NCI-H526 (cell line): ENCODE measurements at regions not wholly inside any gene's neighbourhood (a gene's known extent, or its start where the extent isn't known, plus 50 kb on each side); places are given as distances from the start of the nearest gene placed in this dataset.
A peak's percentile ranks its signal among the peaks of the same experiment; 100 is the strongest.

Experiments
- DNase-seq, 2 experiments: peaks; one replicate each; lab custom pipeline; 2025; lab: John Stamatoyannopoulos, UW

DNA sequence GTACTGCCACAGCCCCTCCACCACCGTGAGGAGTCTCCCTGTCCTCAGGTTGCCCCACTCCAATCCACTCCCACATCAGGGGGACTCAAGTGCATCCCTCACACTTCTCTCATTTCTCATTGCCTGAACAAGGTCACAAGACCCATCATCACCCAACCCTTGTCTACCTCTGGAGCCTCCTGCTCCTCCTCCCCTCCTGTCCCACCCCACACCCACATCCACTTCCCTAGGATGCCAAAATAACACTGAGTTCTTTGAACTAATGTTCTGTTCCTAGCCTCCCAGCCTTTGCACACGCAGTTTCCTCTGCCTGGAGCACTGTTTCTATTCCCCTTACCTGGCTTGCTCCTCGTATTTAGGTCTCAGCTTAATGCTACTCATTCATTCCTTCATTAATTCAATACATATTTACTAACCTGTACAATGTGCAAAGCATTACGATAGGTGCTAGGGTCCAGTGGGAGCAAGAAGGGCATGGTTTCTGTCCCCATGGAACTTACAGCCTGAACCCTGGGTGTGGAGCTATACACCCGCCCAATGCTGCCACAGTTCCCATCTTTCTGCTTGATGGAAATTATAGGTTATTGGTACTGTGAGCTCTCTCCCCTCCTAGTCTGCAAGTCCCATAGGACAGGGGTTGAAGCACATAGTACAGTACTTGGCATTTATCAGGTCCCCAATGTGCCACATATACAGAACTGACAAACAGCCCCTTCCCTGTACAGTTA lies 96.1 kb upstream of the GRIK3 start:
- DNase-seq: no peak

- DNase-seq: no peak
These were observed 97.0 kb upstream of the GRIK3 start for GRCh38 chr1:37131281-37131680.

GRCh38 chr1:37133276-37134145 lies 99.2 kb upstream of the GRIK3 start:
- no peak for DNase-seq

DNA sequence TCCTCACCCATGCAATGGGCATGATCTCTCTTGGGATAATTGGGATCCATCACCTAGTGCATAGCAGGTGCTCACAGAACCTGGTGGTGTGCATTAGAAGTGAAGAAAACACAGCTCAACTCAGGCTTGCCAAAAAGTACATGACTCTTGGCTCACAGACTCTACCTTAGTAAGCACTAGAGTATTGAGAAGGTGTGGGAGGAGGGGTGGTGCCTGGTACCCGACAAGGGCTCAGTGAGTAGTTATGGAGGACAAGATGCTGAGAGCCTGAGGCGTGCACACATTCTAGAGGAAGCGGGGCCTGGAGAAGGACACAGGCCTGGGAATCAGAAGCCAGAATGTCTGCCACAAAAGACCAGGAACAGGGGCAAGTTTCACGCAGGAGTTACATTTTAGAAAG lies 100.3 kb upstream of the GRIK3 start:
- no peak for DNase-seq

DNA sequence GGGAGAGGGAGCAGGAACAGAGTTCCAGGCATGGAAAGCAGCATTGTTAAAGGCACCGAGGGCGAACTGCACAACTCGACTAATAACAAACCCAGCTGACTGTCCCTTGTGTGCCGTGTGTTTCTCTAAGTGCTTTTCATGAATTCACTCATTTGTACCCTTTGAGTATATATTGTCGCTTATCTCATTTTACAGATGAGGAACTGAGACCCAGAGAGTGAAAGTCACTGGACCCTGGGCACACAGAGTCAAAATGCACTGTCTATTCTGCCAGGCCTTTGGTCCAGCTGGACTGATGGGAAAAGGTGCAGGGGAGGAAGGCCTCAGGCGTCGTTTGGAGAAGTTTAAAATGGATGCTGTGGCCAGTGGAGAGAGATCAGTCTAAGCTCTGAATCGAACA lies 100.7 kb upstream of the GRIK3 start:
- no peak for DNase-seq

DNA sequence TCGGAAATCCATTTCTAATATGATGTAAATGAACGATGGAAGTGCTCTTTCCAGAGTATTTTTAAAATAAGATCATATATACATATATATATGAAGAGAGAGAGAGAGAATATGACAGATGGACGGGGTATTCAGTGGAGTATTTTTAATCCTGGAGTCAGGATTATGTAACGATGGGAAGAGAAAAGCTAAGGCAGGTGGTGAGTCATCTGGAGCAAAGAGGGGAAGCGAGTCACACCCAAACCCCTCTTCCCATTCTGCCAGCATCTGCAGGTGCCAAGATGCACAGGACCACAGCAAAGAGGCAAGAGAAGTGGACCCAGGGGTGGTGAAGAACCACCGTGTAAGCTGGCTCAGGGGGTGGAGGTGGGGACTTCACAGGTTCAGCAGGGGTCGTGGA lies 102.7 kb upstream of the GRIK3 start:
- no peak for DNase-seq

GRCh38 chr1:37137601-37138000 lies 103.3 kb upstream of the GRIK3 start:
- DNase-seq: no peak

DNA sequence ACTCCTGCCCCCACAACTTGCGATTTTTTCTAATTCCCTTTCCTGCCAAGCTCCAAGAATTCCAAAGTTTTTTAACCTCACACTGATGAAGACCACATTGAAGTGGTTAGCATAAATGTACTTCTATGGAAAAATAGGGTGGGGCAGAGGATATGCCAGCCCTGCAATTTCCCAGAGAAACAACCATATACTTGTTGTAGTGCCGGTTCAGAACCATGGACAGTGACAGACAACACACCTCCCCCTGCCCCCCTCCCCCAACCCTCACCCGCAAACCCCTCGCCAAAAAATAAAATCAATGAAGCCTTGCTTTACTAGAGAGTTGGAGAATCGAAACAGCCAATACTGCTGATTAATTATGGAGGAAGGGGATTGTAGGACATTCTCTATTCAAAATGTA lies 109.5 kb upstream of the GRIK3 start:
- DNase-seq: no peak

GRCh38 chr1:37146071-37146470 lies 111.8 kb upstream of the GRIK3 start:
- no peak for DNase-seq

DNA sequence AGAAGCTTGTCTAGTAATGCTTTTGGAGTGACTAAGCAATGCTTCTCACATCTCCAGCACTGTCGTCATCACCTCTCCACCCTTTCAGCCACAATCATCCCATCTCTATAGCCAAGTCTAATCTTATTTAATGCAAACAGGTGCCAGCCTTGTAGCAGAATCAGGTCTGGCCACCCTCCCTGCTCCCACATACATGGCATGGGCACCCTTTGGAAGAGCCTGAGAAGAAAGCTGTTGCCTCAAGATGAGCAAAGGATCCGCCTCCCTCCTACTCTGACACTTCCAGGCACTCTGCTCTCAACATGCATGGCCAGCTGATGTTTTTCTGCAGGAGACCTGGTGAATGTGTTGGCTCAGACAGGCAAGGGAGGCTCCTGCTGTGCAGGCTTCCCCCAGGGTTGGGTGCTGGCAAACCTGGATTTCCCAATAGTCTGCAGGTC lies 113.1 kb upstream of the GRIK3 start:
- no peak for DNase-seq

DNA sequence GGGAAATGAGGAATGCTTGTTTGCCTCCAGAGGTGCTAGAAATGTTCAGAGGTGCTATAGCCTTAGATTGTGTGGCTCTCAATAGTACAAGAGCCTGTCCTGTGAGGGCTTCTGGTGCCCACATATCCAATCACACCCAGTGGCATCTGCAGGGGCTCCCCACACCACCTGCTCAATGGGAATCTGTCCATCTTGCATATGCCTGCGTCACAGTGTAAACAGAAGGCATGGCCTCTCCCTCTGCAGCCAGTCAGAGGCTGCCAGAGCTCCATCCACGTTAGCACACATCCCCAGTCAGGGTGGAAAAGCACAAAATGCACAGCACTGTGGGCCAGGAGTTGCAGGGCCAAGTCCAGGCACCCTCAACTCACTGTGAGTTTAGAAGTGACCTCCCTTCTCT lies 113.6 kb upstream of the GRIK3 start:
- no peak for DNase-seq

DNA sequence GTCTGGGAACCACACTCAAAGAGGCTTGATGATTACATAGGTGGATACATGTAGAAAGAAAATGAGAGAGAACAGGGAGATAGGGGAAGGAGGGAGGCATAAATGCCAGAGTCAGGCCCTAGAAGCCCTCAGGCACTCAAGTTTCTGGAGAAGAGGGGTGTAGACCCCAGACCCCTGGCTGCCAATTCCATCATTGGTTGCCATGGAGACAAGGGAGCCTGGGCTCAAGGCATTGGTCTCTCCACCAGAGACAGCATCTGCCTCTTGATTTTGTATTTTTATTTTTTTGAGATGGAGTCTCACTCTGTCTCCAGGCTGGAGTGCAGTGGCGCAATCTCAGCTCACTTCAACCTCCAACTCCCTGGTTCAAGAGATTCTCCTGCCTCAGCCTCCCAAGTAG lies 114.3 kb upstream of the GRIK3 start:
- DNase-seq: no peak

DNA sequence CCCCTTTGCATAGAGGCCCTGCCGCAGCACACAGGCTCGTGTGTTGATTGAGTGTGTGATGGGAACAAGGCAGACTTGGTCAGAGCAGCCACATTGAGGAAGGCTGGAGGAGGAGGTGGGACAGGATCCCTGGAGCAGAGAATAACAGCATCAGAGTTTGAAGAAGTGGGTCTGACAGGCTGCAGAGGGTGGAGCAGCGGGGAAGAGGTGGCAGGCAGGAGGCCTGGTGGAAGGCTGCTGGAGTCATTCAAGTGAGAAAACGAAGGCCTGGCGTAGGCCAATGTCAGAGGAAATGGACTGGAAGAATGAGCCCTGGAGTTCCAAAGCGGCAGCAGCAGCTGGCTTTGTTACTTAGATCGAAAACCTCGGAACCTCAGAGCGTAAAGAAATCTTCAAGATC lies 115.0 kb upstream of the GRIK3 start:
- DNase-seq: no peak

- DNase-seq: no peak
These were observed 116.7 kb upstream of the GRIK3 start for GRCh38 chr1:37150986-37151385.

DNA sequence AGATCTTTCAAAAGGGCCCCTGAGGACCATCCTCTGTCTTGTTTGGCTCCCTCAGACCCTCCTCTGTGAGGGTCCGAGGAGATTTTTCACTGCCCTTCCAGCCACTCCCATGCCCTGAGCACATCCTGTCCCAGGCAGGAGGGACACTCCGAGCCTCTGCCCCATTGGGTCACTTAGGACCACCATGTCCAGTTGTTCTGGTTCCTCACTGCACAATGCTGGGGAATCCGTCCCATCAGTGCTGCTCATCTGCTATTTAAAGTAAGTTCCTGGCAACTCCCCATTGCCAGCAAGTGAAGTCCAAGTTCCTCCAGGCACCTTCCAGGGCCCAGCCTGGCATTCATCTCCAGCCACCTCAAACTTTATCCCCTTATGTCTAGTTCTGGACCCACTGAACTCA lies 117.5 kb upstream of the GRIK3 start:
- no peak for DNase-seq

DNA sequence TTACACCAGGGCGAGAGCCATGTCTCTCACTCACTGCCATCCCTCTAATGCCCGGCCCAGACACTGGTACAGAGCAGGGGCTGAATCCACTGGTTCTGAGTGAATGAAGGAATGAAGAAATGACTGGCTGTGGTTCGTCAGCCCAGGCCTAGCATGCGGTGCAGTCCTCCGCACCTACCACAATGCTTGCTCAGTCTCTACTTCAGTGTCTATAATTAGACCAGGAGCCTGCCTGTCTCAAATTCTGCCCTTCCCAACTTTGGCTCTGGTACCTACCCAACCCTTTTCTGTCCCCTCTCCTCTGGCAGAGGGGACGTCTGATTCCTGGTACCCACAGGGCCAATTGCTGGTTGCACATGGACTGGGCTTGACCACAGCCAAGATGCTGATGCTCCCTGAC lies 118.2 kb upstream of the GRIK3 start:
- no peak for DNase-seq

- no peak for DNase-seq
These were observed 119.1 kb upstream of the GRIK3 start for GRCh38 chr1:37153116-37154100.

DNA sequence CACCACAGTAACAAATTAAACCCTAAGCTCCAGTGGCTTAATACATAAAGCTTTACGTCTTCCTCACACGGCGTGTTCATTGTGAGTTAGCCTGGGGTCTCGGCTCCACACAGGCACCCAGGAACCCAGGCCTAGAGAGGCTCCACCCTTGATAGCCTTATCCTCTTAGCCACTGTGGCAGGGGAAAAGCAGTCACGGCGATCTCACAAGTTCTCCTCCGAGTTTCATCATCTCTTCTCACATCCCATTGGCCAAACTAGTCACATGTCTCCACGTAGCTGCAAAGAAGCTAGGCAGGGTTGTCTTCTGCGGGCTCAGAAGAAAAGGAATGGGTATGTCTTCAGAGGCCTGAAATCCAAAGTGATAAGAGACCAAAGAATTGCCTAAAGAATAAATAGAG lies 122.3 kb upstream of the GRIK3 start:
- no peak for DNase-seq

DNA sequence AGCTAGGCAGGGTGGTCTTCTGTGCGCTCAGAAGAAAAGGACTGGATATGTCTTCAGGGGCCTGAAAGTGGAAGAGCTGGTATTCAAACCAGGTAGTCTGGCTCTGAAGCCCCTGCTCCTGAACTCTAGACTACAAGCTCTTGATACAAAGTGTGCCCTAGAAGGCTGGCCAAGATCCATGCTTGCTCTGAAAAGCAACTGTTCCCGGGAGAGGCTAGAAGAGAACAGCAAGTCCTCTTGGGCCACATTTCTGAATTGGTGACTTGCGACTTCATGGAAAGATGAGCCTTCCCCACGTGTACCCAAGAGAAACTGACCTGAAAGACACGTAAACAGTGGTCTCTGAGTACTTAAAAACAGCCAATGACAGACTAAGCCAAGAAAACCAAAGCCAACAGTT lies 123.3 kb upstream of the GRIK3 start:
- DNase-seq: no peak

DNA sequence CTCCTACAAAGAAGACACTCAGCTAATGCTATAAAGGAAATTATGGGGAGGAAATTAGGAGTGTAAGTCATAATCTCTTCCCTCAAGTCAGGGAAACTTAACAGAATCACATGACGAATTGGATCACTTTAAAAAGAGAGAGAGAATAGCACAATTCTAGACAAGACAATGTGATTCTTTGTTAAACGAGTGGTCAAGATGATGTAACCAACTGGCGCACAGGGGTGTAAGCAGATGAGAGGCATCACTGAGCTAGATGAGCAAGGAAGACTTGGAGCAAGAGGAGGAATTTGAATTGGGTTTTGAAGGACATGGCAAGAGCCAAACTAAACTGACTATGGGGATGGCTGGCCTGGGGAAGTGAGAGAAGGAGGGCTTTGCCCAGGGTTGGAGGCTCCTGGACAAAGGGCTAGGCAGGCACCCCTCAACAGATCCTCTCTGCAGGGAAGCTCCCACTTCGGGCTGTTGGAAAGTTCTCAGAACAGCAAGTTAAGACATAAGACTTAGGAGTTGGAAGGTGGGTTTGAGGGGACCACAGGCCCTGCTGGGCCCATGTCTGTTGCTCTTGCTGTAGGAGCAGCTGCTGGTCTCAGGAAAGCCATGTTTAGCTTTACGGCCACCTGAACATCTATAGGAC lies 123.9 kb upstream of the GRIK3 start:
- DNase-seq: no peak

DNA sequence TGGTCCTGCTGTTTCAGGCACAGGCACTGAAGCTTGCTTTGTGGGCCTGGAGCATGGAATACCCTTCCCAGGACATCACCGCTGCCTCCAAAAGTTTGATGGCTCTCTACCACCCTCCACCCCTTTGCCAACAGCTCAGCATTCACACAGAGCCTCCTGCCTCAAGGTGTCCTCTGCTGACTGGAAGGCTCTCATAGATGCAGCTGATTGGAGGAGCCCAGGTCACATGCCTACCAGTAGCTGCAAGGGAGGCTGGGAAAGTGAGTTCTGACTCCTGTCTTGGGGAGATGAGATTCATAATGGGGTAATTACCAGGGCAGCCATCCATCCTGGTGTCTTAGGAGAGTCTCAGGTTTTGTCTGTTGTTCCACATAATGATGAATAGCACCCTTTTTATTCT lies 124.8 kb upstream of the GRIK3 start:
- peak in 1 of 2 experiments; percentile 19 for DNase-seq

GRCh38 chr1:37161171-37161570 lies 126.9 kb upstream of the GRIK3 start:
- no peak for DNase-seq
